Loucy (cell line): ENCODE measurements at regions not wholly inside any gene's neighbourhood (a gene's known extent, or its start where the extent isn't known, plus 50 kb on each side); places are given as distances from the start of the nearest gene placed in this dataset.

ENCODE experiments used
- H2AFZ ChIP-seq: fragments of 200-600 bp; sonication (generic); 2 replicates; pipeline ENCODE4 v1.6.0; 2016; ENCODE audit warnings: antibody characterized with exemption, mild to moderate bottlenecking, low read length, moderate library complexity
- H3F3A ChIP-seq: fragments of 200-600 bp; 2 replicates; pipeline ENCODE4 v1.6.0; 2016; ENCODE audit warnings: antibody characterized with exemption, low read depth, mild to moderate bottlenecking
- H3K27me3 ChIP-seq: fragments of 200-600 bp; sonication (generic); 2 replicates; pipeline ENCODE4 v1.6.1; 2014; ENCODE audit warnings: low read length, mild to moderate bottlenecking; ENCODE audit not compliant: insufficient read depth, poor library complexity, severe bottlenecking
- H3K36me3 ChIP-seq: fragments of 200-600 bp; sonication (generic); 2 replicates; pipeline ENCODE4 v1.6.1; 2016; ENCODE audit warnings: low read length; ENCODE audit not compliant: insufficient read depth
- H3K4me1 ChIP-seq: fragments of 200-600 bp; sonication (generic); 2 replicates; pipeline ENCODE4 v1.5.1; 2014; ENCODE audit warnings: low read length, mild to moderate bottlenecking; ENCODE audit not compliant: insufficient read depth, poor library complexity, severe bottlenecking
- H3K4me2 ChIP-seq: fragments of 200-600 bp; sonication (generic); 2 replicates; pipeline ENCODE4 v1.6.0; 2014; ENCODE audit warnings: antibody characterized with exemption, low read length, low read depth, mild to moderate bottlenecking; ENCODE audit not compliant: poor library complexity, severe bottlenecking
- H3K4me3 ChIP-seq: fragments of 200-600 bp; sonication (generic); 2 replicates; pipeline ENCODE4 v1.5.1; 2014; ENCODE audit warnings: low read length, mild to moderate bottlenecking, mixed read lengths; ENCODE audit not compliant: poor library complexity, severe bottlenecking
- H3K79me2 ChIP-seq: fragments of 200-600 bp; sonication (generic); 2 replicates; pipeline ENCODE4 v1.6.1; 2014; ENCODE audit warnings: low read length; ENCODE audit not compliant: insufficient read depth
- H3K9ac ChIP-seq: fragments of 200-600 bp; sonication (generic); 2 replicates; pipeline ENCODE4 v1.6.0; 2014; ENCODE audit warnings: mild to moderate bottlenecking, low read depth, low read length, moderate library complexity; ENCODE audit not compliant: poor library complexity, severe bottlenecking
- H3K9me2 ChIP-seq: fragments of 200-600 bp; sonication (generic); replicated peaks from 2 replicates; pipeline ENCODE4 v1.6.1; 2016; ENCODE audit warnings: low read depth, low read length, mixed read lengths
- H3K9me3 ChIP-seq: fragments of 200-600 bp; sonication (generic); 2 replicates; pipeline ENCODE4 v1.6.1; 2014; ENCODE audit warnings: mild to moderate bottlenecking, antibody characterized with exemption, low read length, low read depth; ENCODE audit not compliant: insufficient read depth
- H4K20me1 ChIP-seq: fragments of 200-600 bp; sonication (generic); 2 replicates; pipeline ENCODE4 v1.6.0; 2014; ENCODE audit warnings: antibody characterized with exemption, low read length, mild to moderate bottlenecking; ENCODE audit not compliant: insufficient read depth, poor library complexity, severe bottlenecking
- EZH2phosphoT487 ChIP-seq: fragments of 200-600 bp; IDR thresholded peaks from 2 replicates; pipeline ENCODE4 v1.6.1; 2018; ENCODE audit warnings: antibody characterized with exemption, mild to moderate bottlenecking, moderate library complexity, borderline replicate concordance
- TF ChIP-seq, protein P1 (sequence below): fragments of 200-600 bp; sonication (generic); conservative IDR thresholded peaks from 2 replicates; pipeline ENCODE4 v1.5.1; 2014; ENCODE audit warnings: mild to moderate bottlenecking, antibody characterized with exemption, low read length

DNA sequence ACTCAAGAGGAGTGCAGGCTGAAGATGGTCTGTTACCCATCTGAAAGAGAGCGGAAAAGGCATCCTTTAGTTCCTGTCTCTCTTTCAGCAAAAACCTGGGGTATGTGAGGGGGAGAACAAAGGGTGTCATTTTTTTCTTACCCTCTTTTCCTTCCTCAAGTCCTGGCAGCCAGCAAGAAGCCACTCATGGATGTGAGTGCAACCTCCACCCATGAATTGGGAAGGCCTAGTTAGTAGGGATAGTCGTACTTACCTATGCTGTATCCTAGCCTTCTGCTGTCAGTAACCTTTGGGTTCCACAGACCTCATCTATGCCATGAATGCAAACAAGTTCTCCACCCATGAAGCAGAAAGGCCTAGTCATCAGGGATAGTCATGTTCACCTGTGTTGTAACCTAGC lies 472.8 kb downstream of the ZIC1 start:
- TF ChIP-seq EZH2phosphoT487 = no peak
- TF ChIP-seq, protein P1, sequence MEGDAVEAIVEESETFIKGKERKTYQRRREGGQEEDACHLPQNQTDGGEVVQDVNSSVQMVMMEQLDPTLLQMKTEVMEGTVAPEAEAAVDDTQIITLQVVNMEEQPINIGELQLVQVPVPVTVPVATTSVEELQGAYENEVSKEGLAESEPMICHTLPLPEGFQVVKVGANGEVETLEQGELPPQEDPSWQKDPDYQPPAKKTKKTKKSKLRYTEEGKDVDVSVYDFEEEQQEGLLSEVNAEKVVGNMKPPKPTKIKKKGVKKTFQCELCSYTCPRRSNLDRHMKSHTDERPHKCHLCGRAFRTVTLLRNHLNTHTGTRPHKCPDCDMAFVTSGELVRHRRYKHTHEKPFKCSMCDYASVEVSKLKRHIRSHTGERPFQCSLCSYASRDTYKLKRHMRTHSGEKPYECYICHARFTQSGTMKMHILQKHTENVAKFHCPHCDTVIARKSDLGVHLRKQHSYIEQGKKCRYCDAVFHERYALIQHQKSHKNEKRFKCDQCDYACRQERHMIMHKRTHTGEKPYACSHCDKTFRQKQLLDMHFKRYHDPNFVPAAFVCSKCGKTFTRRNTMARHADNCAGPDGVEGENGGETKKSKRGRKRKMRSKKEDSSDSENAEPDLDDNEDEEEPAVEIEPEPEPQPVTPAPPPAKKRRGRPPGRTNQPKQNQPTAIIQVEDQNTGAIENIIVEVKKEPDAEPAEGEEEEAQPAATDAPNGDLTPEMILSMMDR = no peak
- Histone ChIP-seq H3K9ac (no peak overlapping the region), H2AFZ (no peak overlapping the region), H3K4me3 (no peak overlapping the region), H3K9me3 (peaks cover 34% of the 10 kb centered on the region; the same call in 1 of the 2 replicates), H3K9me2 (no peaks in the 10 kb centered on the region), H3K79me2 (no peaks in the 10 kb centered on the region), H3K4me2 (no peak overlapping the region), H3K4me1 (no peaks in the 10 kb centered on the region), H4K20me1 (no peaks in the 10 kb centered on the region), H3F3A (no peaks in the 10 kb centered on the region), H3K36me3 (no peaks in the 10 kb centered on the region), H3K27me3 (no peaks in the 10 kb centered on the region)

DNA sequence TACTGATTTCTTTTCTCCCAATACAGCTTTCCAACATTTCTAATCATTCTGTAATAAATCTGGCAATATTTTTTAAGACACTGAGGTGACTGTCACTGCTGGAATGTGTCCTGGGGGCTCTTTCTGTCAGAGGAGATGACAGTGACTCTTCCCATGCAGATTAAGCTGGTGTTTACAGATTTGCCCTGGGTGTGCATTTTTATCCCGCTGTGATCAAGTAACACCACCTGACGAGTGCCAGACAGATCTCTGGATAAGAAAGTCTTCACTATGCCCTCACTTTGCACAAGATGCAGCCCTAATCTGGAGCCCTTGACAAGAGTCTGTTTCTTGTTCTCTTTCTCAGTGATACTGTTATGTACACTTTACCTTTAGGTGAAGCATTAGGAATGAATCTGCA lies 477.7 kb downstream of the ZIC1 start:
- Histone ChIP-seq H3F3A (no peaks in the 10 kb centered on the region), H4K20me1 (no peaks in the 10 kb centered on the region), H2AFZ (no peak overlapping the region), H3K9ac (no peak overlapping the region), H3K36me3 (no peaks in the 10 kb centered on the region), H3K9me3 (peaks cover 5% of the 10 kb centered on the region; the same call in 1 of the 2 replicates), H3K4me3 (no peak overlapping the region), H3K79me2 (no peaks in the 10 kb centered on the region), H3K4me1 (no peaks in the 10 kb centered on the region), H3K27me3 (no peaks in the 10 kb centered on the region), H3K9me2 (no peaks in the 10 kb centered on the region), H3K4me2 (no peak overlapping the region)
- no peak for TF ChIP-seq EZH2phosphoT487
- TF ChIP-seq, protein P1 = no peak

DNA sequence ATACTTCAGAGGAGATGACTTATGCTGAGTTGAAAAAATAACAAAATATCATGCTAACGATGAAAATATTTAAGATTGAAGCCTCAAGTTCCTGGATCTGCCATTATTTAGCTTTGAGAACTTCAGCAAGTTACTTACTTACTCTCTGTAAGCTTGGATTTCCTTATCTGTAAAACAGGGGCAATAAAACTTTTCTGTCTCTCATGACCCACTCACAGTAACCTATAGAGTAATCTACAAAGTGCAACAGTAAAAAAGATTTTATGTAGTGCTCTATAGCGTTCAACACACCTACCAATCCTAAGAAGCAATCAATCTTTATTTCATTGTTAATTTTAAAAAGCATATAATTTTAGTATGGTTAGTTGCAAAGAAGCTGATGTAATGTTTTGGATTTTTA lies 478.6 kb downstream of the ZIC1 start:
- Histone ChIP-seq H3K79me2 (no peaks in the 10 kb centered on the region), H4K20me1 (no peaks in the 10 kb centered on the region), H3K4me3 (no peak overlapping the region), H3K9me2 (no peaks in the 10 kb centered on the region), H3K4me1 (no peaks in the 10 kb centered on the region), H3K9me3 (no peaks in the 10 kb centered on the region), H3K9ac (no peak overlapping the region), H3K36me3 (no peaks in the 10 kb centered on the region), H2AFZ (no peak overlapping the region), H3F3A (no peaks in the 10 kb centered on the region), H3K4me2 (no peak overlapping the region), H3K27me3 (no peaks in the 10 kb centered on the region)
- TF ChIP-seq, protein P1 = no peak
- TF ChIP-seq EZH2phosphoT487 = no peak
